OCI-LY7 (cell line): ENCODE measurements at regions not wholly inside any gene's neighbourhood (a gene's known extent, or its start where the extent isn't known, plus 50 kb on each side); places are given as distances from the start of the nearest gene placed in this dataset.

Source experiments
- EZH2phosphoT487 ChIP-seq: fragments of 200-600 bp; sonication (generic); IDR thresholded peaks from 2 replicates; pipeline ENCODE4 v1.6.1; 2018; ENCODE audit warnings: low read depth, borderline replicate concordance, mild to moderate bottlenecking, mixed run types, antibody characterized with exemption, low read length, moderate library complexity, mixed read lengths
- TF ChIP-seq, protein P1 (sequence below): fragments of 200-600 bp; sonication (generic); conservative IDR thresholded peaks from 2 replicates; pipeline ENCODE4 v1.5.1; 2014; ENCODE audit warnings: mild to moderate bottlenecking, antibody characterized with exemption, low read length, moderate library complexity, mixed read lengths

DNA sequence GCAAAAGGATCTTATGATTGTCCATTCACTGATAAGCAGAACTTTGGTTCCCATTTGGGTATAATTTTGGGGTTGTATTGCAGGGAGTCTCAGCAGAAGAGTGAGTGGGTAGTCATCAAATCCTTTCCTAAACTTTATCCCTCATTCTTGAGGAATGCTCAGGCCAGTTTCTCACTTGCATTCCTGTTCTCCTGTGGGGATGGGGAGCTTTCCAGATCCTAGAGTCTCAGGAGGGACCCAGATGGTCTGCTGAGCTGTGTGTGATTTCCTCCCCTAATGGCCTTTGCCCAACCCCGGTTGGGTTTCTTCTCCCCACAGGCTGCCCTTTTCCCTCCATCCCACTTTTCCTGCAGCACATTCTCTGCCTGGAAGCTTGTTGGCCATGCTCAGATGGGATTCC is 79.9 kb downstream of the MIAT start:
- TF ChIP-seq, protein P1, sequence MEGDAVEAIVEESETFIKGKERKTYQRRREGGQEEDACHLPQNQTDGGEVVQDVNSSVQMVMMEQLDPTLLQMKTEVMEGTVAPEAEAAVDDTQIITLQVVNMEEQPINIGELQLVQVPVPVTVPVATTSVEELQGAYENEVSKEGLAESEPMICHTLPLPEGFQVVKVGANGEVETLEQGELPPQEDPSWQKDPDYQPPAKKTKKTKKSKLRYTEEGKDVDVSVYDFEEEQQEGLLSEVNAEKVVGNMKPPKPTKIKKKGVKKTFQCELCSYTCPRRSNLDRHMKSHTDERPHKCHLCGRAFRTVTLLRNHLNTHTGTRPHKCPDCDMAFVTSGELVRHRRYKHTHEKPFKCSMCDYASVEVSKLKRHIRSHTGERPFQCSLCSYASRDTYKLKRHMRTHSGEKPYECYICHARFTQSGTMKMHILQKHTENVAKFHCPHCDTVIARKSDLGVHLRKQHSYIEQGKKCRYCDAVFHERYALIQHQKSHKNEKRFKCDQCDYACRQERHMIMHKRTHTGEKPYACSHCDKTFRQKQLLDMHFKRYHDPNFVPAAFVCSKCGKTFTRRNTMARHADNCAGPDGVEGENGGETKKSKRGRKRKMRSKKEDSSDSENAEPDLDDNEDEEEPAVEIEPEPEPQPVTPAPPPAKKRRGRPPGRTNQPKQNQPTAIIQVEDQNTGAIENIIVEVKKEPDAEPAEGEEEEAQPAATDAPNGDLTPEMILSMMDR, result no peak
- TF ChIP-seq EZH2phosphoT487, result no peak
